ENCODE measurements at regions not wholly inside any gene's neighbourhood (a gene's known extent, or its start where the extent isn't known, plus 50 kb on each side); places are given as distances from the start of the nearest gene placed in this dataset.
A peak's percentile ranks its signal among the peaks of the same experiment; 100 is the strongest.
"Not testable (repeated sequence)": the region's sequence is repeated elsewhere in the genome, so short reads cannot be mapped to it uniquely, and the experiment has no call there.

DNA sequence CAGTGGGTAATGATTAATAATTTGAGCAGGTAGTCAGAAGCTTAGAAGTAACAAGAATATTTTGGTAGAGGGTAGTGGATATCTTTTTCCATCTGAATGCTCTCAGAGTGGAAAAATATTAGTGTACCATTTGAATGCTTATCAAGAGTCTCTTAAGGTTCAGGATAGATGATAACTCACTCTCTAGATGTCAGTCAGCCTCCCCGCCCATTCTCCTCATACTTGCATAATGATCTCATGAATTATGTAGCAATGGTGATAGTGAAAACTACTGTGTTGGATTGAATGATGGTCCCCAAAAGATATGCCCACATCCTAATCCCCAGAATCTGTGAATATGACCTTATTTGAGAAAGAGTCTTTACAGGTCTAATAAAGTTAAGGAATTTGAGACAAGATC lies 132.7 kb upstream of the KLF12 start:
- no peak for DNase-seq

- DNase-seq, result no peak
Observed at GRCh38 chr13:74266309-74266708, 132.1 kb upstream of the KLF12 start.

- no peak for DNase-seq
Observed at GRCh38 chr13:74264333-74264732, 130.1 kb upstream of the KLF12 start.

DNA sequence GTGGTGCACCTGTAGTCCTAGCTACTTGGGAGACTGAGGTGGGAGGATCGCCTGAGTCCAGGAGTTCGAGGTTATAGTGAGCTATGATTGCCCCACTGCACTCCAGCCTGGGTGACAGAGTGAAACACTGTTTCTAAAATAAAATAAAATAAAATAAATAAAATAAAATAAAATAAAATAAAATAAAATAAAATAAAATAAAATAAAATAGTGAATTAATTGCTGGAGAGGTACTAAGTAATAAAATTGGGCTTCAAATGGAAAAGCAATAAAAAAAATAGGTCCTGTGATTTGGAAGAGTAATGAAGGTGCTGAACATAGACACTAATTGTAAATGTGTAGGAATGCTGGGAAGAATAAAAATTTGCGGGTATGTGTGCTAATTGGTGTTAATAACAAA lies 126.2 kb upstream of the KLF12 start:
- DNase-seq, result not testable (repeated sequence)

GRCh38 chr13:74259641-74260040 lies 125.4 kb upstream of the KLF12 start:
- DNase-seq, result no peak

DNA sequence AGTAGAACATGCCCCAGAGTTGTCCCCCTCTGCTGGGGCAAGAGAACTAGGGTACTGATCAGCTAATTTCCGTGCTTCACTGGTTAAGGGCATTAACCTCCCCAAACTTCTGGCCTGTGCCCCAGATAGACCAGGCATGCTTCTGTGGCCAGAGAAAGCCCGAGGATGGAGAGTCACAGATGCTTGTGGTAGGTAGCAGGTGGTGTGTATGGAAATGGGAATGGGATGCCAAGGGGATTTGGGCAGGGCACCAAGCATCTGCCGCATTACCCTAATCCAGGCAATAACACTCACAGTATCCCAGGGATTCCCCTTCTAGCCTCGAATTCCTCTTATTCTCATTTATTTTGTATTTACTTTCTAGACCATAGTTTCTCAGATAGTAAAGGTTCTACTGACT lies 124.8 kb upstream of the KLF12 start:
- no peak for DNase-seq

DNA sequence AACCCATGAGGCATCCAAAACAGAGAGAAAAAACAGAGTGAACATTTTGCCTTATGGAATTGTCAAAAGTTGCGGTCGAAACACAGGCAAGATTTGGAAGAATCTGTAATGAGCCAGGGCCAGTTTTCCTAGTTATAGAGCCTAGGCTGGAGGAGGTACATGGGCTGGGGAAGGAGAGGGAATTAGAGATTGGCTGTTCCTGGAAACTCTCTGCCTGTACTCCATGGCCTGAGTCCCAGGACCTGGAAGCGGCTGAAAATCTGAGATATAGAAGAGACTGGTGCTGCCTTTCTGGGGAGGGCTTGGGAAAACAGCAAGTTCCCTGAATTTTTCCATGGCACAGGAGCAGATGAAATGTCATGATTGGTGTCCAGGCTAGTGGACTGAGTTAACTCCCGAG lies 122.8 kb upstream of the KLF12 start:
- DNase-seq, result no peak

- DNase-seq, result no peak
Observed at GRCh38 chr13:74253161-74253560, 119.0 kb upstream of the KLF12 start.

GRCh38 chr13:74251778-74252519 lies 117.7 kb upstream of the KLF12 start:
- DNase-seq, result peak; percentile 39

DNA sequence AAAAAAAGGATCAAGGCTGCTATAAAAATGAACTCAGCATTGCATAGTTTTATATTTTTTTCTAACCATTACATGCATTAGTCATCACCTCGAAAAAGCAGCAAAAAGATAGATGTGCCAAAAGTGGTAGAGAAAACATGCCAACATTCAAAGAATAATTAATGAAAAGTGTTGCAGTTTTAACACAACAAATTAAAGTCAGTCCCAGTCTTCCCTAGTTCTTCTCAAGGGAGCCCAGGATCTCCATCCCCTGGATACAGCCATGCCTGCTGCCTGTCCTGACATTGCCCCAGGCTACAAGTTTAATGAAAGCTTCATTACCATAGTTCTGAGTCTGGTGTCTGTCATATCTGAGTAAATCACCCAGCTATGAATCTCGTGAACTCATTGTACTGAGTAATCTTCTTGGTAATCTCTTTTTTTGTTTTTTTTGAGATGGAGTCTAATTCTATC lies 116.6 kb upstream of the KLF12 start:
- no peak for DNase-seq

- DNase-seq, result no peak
Observed at GRCh38 chr13:74248477-74248876, 114.3 kb upstream of the KLF12 start.

DNA sequence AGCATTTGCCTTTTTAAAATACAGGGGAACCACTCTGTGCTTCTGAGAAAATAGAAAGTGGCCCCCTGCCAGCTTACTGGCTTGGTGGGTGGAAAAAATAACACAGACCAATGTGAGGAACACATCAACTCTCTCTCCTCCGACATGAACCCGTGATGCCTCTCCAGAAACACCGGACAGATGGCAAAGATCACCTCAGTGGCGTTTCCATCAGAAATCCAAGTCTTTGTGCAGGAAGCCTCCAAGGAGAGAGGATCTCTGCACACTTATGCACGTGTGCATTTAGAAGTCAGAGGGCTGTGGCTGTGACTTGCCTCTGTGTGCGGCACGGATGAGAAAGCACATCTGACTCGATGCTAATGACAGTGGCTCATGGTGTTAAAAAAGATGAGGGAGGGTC lies 112.3 kb upstream of the KLF12 start:
- no peak for DNase-seq

GRCh38 chr13:74243637-74244526 lies 109.7 kb upstream of the KLF12 start:
- no peak for DNase-seq

GRCh38 chr13:74241343-74241742 lies 107.1 kb upstream of the KLF12 start:
- not testable (repeated sequence) for DNase-seq

DNA sequence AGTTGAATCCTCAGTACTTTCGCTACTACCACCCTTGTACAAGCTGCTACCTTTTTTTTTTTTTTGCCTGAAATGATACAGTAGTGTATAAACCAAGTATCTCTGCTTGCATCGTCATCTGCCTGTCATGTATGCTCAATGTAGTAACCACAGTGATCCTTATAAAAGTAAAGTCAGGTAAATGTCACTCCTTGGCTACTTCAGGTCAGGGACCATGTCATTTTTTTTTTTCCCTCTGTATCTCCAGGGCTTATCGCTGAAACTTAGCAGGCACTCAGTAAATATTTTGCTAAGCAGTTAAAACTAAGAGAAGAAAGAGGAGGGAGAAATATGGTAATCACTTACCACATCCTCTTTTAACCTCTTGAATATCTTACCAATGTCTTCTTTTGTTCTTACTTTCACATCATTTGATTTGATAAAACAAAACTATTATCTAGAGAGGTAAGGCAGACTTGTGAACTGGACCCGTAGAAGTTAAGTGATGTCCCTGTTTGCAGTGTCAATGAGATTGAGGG lies 96.8 kb upstream of the KLF12 start:
- no peak for DNase-seq

DNA sequence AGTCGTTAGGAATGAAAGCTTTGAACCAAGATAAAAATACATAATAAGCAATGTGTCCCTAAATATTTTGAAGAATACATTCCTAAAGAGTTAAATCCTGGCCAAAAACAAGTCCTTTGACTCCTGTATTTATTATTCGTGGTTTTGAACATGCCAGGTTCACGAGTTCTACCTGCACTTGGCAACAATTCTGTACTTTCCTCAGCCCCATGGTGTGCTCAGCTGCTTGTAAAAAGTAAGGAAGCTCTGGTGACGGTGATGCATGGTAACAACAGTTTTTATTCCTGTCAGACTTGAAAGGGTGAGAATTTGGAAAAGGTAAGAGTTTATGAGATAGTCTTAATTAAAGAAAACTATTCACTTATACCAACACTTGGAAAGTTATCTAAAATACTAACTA lies 95.0 kb upstream of the KLF12 start:
- DNase-seq, result no peak

- no peak for DNase-seq
Observed at GRCh38 chr13:74227476-74228158, 93.4 kb upstream of the KLF12 start.

DNA sequence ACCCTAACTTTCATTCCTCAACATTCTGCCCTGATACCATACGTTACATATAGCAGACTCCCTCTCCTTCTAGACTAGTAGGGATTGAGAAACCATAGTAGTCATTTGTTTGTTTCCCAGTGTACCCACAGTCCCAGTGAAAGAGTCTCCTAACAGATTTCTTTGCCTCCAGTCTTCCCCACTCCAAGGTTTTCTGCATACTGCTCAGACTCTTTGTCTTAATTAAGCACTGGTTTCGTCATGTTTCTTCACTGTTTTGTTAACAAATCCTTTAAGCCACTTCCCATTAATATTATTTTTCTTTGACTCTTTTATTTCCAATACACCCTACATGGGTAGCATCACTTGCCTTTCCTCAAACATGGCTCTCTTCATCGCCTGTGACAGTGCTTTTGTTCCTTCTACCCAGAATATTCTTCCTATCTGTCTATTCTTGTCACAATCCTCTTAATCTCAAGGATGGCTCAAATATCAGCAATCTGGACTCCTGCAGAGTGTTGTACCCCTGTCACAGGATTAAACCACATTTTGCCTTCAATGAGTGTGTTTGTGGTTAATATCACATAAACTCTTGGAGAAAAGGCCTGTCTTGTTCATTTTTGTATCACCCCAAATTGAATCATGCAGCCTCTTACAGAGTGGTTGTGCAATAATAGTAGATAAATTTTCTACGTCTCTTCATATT lies 92.7 kb upstream of the KLF12 start:
- no peak for DNase-seq

DNA sequence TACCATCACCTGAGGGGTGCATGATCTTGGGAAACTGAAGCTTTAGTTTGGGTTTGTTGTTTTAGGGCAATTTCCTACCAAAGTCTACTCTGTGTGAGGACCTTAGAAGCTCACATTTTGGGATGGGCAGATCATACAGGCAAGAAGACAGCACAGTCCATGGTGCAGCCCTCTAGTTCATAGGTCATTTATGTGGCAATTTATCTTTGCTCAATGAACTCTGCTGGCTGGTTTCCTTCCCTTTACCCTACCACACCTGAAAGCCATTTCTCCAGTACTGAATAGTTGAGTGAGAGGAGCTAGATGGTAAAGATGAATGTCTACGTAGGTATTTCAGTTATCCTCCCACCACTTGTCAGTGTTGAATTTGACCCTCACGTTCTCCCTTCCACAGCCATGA lies 87.5 kb upstream of the KLF12 start:
- DNase-seq, result no peak

GRCh38 chr13:74219566-74219965 lies 85.4 kb upstream of the KLF12 start:
- DNase-seq, result no peak

- no peak for DNase-seq
Observed at GRCh38 chr13:74218291-74218690, 84.1 kb upstream of the KLF12 start.

- no peak for DNase-seq
Observed at GRCh38 chr13:74217811-74218210, 83.6 kb upstream of the KLF12 start.

DNA sequence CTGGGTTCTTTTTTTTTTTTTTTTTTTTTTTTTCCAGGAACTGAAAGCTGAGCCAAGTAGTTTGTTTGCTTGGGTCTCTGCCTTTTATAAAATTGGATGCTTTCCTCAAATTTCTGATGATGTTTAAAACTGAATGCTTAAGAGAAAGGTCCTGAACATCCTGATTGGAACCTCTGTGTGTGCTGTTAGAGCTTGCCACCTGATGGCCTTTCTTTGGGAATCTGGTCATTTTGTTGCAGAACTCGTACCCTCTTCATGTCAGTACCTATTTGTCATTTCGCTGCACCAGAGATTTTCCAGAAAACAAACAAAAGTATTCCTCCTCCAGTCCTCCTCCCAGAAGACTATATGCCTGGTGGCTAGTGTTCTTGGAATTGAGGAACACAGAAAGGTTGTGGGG lies 81.2 kb upstream of the KLF12 start:
- no peak for DNase-seq
